Activated T-cell treated with anti-CD3 and anti-CD28 coated beads for 48 hours (primary cell): ENCODE measurements at regions not wholly inside any gene's neighbourhood (a gene's known extent, or its start where the extent isn't known, plus 50 kb on each side); places are given as distances from the start of the nearest gene placed in this dataset.
"Not testable (repeated sequence)": the region's sequence is repeated elsewhere in the genome, so short reads cannot be mapped to it uniquely, and the experiment has no call there.

Experiments
- DNase-seq: peaks from one replicate; pipeline ENCODE4 v3.0.0-alpha.2; 2020; ENCODE audit warnings: low read depth

- no peak for DNase-seq
Observed at GRCh38 chr14:87629788-87630187, 363.2 kb downstream of the GALC start.

GRCh38 chr14:87628780-87629179, 364.2 kb downstream of the GALC start:
- DNase-seq, result no peak

GRCh38 chr14:87628129-87628528, 364.9 kb downstream of the GALC start:
- no peak for DNase-seq

GRCh38 chr14:87626266-87626665, 366.7 kb downstream of the GALC start:
- DNase-seq, result no peak

GRCh38 chr14:87623616-87624015, 369.4 kb downstream of the GALC start:
- DNase-seq, result no peak

- no peak for DNase-seq
Observed at GRCh38 chr14:87617079-87617478, 375.9 kb downstream of the GALC start.

GRCh38 chr14:87615822-87616679, 376.9 kb downstream of the GALC start:
- peak; percentile 28 for DNase-seq

GRCh38 chr14:87615047-87615446, 377.9 kb downstream of the GALC start:
- DNase-seq, result no peak

GRCh38 chr14:87613881-87614280, 379.1 kb downstream of the GALC start:
- no peak for DNase-seq

GRCh38 chr14:87607056-87607455, 385.9 kb downstream of the GALC start:
- DNase-seq, result not testable (repeated sequence)

- no peak for DNase-seq
Observed at GRCh38 chr14:87601036-87601435, 391.9 kb downstream of the GALC start.

GRCh38 chr14:87600240-87600639, 392.7 kb downstream of the GALC start:
- no peak for DNase-seq

- no peak for DNase-seq
Observed at GRCh38 chr14:87581298-87581697, 411.7 kb downstream of the GALC start.

- DNase-seq, result no peak
Observed at GRCh38 chr14:87579036-87579435, 413.9 kb downstream of the GALC start.

GRCh38 chr14:87575378-87575777, 417.6 kb downstream of the GALC start:
- no peak for DNase-seq

- DNase-seq, result no peak
Observed at GRCh38 chr14:87573591-87573990, 419.4 kb downstream of the GALC start.

GRCh38 chr14:87567618-87568295, 425.2 kb downstream of the GALC start:
- DNase-seq, result no peak

- no peak for DNase-seq
Observed at GRCh38 chr14:87566991-87567390, 426.0 kb downstream of the GALC start.

- no peak for DNase-seq
Observed at GRCh38 chr14:87547536-87547935, 445.4 kb downstream of the GALC start.

- no peak for DNase-seq
Observed at GRCh38 chr14:87542288-87542687, 450.7 kb downstream of the GALC start.

GRCh38 chr14:87540339-87540738, 452.6 kb downstream of the GALC start:
- DNase-seq, result no peak

- DNase-seq, result no peak
Observed at GRCh38 chr14:87529081-87529480, 463.9 kb downstream of the GALC start.

- no peak for DNase-seq
Observed at GRCh38 chr14:87526731-87527130, 466.3 kb downstream of the GALC start.

- DNase-seq, result no peak
Observed at GRCh38 chr14:87524011-87524410, 469.0 kb downstream of the GALC start.
